AG04450 (cell line): ENCODE measurements at regions not wholly inside any gene's neighbourhood (a gene's known extent, or its start where the extent isn't known, plus 50 kb on each side); places are given as distances from the start of the nearest gene placed in this dataset.

Experiments used
- CTCF ChIA-PET: fragments of 300-600, 350-600 bp; formaldehyde crosslinking; extraction: SDS; loops from one replicate; lab custom pipeline; 2022; ENCODE audit warnings: antibody characterized with exemption, inconsistent platforms; lab: Charles Lee
- POLR2A ChIA-PET: fragments of 350-600 bp; formaldehyde crosslinking; extraction: SDS; loops from one replicate; lab custom pipeline; 2021; ENCODE audit warnings: antibody characterized with exemption, inconsistent platforms; lab: Yijun Ruan, JAX
- DNase-seq: peaks from one replicate; pipeline ENCODE4 v3.0.0-alpha.2; 2011; ENCODE audit warnings: low read depth, low spot score
- H3K27ac ChIP-seq: one replicate; pipeline ENCODE4 v1.5.1; 2012; ENCODE audit warnings: low read depth, low read length, control low read depth
- H3K27me3 ChIP-seq: one replicate; pipeline ENCODE4 v1.6.0; 2012; ENCODE audit warnings: low read length; ENCODE audit not compliant: control insufficient read depth, insufficient read depth
- H3K4me3 ChIP-seq: 2 replicates; pipeline ENCODE4 v1.5.1; 2011; ENCODE audit warnings: mild to moderate bottlenecking, low read depth, low read length, control low read depth
- H3K9me3 ChIP-seq: 2 replicates; pipeline ENCODE4 v1.5.1; 2012; ENCODE audit warnings: low read length; ENCODE audit not compliant: control insufficient read depth, insufficient read depth
- TF ChIP-seq, protein P1 (sequence below): IDR thresholded peaks from 2 replicates; pipeline ENCODE4 v1.5.1; 2011; ENCODE audit warnings: low read depth, low read length, control low read depth, inconsistent platforms

DNA sequence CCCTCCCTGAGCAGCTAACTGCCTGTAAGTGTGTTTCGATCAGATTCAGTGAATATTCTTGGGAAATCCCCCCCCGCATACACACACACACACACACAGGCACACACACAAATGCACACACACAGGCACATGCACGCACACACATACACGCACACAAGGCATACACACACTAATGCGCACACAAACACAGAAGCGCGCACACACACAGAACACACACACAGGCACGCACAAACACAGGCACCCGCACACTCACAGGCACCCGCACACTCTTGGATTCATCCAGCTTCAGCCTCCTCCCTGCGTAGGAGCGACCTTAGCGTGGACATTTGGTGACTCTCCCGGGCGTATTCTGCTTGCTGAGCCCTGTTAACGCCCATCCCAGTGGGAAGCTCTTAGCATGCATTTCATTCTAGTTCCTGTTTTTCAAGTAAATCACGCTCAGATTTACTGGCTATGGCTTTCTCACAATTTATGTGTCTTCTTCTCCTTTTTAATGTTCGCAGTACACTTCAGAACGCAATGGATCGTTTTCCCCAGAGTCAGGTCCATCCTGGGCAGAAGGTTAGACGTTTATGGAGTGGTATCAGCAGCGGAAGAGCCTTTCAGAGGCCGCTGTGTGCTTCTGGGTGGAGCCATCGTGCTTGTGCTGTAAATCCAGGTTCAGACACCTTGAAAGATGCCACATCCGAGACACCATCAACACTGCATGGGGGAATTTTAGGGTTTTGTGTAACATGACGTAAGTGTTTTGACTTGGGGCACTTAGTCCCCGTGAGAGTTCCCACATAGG, 656.6 kb downstream of the GALR1 start:
- Histone ChIP-seq H3K27ac (no peak overlapping the region), H3K27me3 (no peaks in the 10 kb centered on the region), H3K4me3 (no peak overlapping the region), H3K9me3 (peaks cover 43% of the 10 kb centered on the region)
- CTCF ChIA-PET = no interaction called here
- TF ChIP-seq, protein P1, sequence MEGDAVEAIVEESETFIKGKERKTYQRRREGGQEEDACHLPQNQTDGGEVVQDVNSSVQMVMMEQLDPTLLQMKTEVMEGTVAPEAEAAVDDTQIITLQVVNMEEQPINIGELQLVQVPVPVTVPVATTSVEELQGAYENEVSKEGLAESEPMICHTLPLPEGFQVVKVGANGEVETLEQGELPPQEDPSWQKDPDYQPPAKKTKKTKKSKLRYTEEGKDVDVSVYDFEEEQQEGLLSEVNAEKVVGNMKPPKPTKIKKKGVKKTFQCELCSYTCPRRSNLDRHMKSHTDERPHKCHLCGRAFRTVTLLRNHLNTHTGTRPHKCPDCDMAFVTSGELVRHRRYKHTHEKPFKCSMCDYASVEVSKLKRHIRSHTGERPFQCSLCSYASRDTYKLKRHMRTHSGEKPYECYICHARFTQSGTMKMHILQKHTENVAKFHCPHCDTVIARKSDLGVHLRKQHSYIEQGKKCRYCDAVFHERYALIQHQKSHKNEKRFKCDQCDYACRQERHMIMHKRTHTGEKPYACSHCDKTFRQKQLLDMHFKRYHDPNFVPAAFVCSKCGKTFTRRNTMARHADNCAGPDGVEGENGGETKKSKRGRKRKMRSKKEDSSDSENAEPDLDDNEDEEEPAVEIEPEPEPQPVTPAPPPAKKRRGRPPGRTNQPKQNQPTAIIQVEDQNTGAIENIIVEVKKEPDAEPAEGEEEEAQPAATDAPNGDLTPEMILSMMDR = no peak
- no peak for DNase-seq
- POLR2A ChIA-PET = no interaction called here

DNA sequence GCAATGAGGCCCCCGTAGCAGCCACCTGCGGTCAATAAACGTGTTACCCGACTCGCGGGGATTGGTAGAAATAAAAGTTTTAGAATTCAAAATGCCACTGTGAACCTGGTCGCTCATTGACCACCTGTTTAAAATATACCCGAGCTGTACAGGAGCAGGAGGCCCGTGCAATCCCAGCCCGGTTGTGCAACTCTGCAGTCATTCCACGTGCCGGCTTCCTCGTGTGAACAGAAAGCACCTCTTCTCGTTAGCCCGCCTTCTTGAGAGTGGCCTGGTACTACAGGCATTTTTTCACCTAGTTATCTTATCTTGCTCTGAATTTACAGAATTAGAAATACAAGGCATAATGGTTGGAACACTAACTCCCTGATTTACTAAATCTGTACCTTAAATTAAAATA, 660.7 kb downstream of the GALR1 start:
- POLR2A ChIA-PET = no interaction called here
- H3K27me3 ChIP-seq = no peaks in the 10 kb centered on the region
- H3K4me3 ChIP-seq = no peak overlapping the region
- CTCF ChIA-PET = no interaction called here
- DNase-seq = no peak
- TF ChIP-seq, protein P1 = no peak
- H3K27ac ChIP-seq = no peak overlapping the region
- peaks cover 66% of the 10 kb centered on the region for H3K9me3 ChIP-seq

DNA sequence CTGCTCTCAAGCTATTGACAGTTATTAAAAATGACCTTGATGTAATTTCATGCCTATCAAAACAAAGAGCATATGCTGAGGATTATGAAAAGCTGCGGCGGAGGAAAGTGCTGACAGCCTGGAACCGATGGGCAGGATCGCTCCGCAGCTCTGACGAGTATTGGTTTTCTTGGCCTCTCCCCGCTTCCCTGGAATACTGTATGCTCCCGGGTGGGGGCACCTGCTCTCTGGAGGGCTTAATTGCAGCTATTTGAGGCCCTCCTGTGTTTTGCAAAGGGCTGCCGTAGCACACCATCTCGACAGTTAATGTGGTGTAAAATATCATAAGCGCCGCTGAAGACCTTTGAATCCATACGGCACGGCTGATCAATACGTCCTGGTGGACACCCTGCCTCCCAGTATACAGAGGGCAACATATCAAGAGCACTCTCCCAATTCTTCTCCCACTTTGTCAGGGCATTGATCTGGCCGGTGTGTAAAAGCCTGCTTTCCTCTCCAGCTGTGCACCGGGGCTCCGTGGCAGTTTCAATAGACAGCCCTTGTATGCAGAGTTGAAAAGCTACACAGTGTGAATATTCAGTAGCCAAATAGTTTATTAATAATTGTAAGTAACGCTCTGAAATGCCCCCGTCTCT, 662.4 kb downstream of the GALR1 start:
- DNase-seq = no peak
- CTCF ChIA-PET = no interaction called here
- POLR2A ChIA-PET = no interaction called here
- TF ChIP-seq, protein P1 = no peak
- H3K4me3 ChIP-seq = no peak overlapping the region
- H3K9me3 ChIP-seq = peaks cover 56% of the 10 kb centered on the region
- no peaks in the 10 kb centered on the region for H3K27me3 ChIP-seq
- H3K27ac ChIP-seq = no peak overlapping the region

GRCh38 chr18:77918730-77919129, 669.1 kb downstream of the GALR1 start:
- no peak for DNase-seq
- H3K27me3 ChIP-seq = no peaks in the 10 kb centered on the region
- CTCF ChIA-PET = no interaction called here
- H3K27ac ChIP-seq = no peak overlapping the region
- TF ChIP-seq, protein P1 = no peak
- POLR2A ChIA-PET = no interaction called here
- H3K4me3 ChIP-seq = no peak overlapping the region
- H3K9me3 ChIP-seq = peaks cover 34% of the 10 kb centered on the region

DNA sequence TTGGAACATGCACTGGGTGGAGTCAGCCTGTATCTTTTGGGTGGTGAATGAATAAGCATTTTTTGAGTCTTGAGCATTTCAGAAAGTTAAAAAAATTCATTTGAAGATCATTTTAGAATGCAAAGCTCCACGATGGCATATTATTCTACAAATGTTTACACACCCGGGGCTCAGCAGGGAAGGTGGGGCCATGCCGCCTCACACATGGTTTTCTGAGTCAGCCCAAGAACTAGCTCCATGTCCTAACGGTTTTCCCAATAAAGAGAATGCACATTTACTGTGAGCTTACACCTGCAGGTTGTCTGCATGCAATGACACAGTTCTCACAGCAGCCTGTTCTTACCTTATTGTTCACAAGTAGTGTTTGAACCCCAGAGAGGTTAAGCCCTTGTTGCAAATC, 670.3 kb downstream of the GALR1 start:
- CTCF ChIA-PET = no interaction called here
- POLR2A ChIA-PET = no interaction called here
- no peak for DNase-seq
- no peak overlapping the region for H3K4me3 ChIP-seq
- no peak overlapping the region for H3K27ac ChIP-seq
- TF ChIP-seq, protein P1 = no peak
- H3K27me3 ChIP-seq = no peaks in the 10 kb centered on the region
- peaks cover 23% of the 10 kb centered on the region for H3K9me3 ChIP-seq
